ENCODE measurements at regions not wholly inside any gene's neighbourhood (a gene's known extent, or its start where the extent isn't known, plus 50 kb on each side); places are given as distances from the start of the nearest gene placed in this dataset.

DNA sequence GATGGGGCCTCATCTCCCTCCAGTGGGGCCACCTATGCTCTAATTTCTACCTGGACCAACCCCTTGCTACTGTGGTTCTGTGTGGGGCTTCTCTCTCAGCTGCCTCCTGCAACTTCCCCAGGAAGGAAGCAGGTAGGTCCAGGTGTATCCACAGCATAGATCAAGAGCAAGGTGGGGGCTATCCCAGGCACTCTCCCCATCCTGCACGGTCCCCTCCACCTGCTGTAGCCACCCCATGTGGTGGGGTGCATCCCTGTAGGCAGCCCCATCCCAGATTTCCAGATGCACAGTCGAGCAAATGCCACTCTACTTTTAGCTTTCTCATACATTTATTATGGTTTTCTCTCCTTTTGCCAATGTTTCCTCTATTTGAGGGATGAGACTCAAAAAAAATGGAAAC, 156.1 kb downstream of the FBXO15 start:
- TF ChIP-seq, protein P1, sequence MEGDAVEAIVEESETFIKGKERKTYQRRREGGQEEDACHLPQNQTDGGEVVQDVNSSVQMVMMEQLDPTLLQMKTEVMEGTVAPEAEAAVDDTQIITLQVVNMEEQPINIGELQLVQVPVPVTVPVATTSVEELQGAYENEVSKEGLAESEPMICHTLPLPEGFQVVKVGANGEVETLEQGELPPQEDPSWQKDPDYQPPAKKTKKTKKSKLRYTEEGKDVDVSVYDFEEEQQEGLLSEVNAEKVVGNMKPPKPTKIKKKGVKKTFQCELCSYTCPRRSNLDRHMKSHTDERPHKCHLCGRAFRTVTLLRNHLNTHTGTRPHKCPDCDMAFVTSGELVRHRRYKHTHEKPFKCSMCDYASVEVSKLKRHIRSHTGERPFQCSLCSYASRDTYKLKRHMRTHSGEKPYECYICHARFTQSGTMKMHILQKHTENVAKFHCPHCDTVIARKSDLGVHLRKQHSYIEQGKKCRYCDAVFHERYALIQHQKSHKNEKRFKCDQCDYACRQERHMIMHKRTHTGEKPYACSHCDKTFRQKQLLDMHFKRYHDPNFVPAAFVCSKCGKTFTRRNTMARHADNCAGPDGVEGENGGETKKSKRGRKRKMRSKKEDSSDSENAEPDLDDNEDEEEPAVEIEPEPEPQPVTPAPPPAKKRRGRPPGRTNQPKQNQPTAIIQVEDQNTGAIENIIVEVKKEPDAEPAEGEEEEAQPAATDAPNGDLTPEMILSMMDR (IDR thresholded peaks at IDR 0.05) = no peak
- no peaks in the 10 kb centered on the region for H3K27me3 Mint-ChIP-seq (ENCODE audit: low read depth in 2 of 2)
- Histone ChIP-seq H3K27ac (ENCODE audit: low read length) (no peak overlapping the region), H3K4me1 (ENCODE audit: control insufficient read depth, insufficient read depth, low read length) (no peaks in the 10 kb centered on the region), H3K9me3 (ENCODE audit: control insufficient read depth, insufficient read depth, low read length) (no peaks in the 10 kb centered on the region), H3K36me3 (ENCODE audit: control insufficient read depth, insufficient read depth, low read length) (no peaks in the 10 kb centered on the region), H3K4me3 (ENCODE audit: low read length) (no peak overlapping the region), H3K27me3 (ENCODE audit: control insufficient read depth, insufficient read depth, low read length) (no peaks in the 10 kb centered on the region)
- intact Hi-C loops (cut with micrococcal nuclease) = no loop called here
- no peak for ATAC-seq
- no peaks in the 10 kb centered on the region for H3K4me1 Mint-ChIP-seq
- DNase-seq = no peak
- WGBS (ENCODE audit: insufficient coverage) = 71% methylated on average over 2 of the region's 2 CpGs
- no peaks in the 10 kb centered on the region for H3K36me3 Mint-ChIP-seq
- no peak overlapping the region for H3K4me3 Mint-ChIP-seq
- H3K27ac Mint-ChIP-seq = no peak overlapping the region
- peaks cover 0 to 2% of the 10 kb centered on the region in 2 donors for H3K9me3 Mint-ChIP-seq

DNA sequence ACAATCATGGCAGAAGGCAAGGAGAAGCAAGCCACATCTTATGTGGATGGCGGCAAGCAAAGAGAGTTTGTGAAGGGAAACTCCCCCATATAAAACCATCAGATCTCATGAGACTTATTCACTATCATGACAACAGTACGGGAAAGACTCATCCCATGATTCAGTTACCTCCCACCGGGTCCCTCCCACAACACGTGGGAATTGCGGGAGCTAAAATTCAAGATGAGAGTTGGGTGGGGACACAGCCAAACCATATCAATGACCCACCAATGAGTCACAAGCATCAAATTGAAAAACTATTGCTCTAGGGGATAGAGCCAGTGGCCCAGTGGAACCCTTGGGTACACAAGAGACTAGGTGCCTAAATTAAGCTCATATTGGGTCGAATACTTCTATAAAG, 157.4 kb downstream of the FBXO15 start:
- no peak for DNase-seq
- intact Hi-C loops (cut with micrococcal nuclease) = no loop called here
- 84% methylated on average over 6 of the region's 6 CpGs for WGBS (ENCODE audit: insufficient coverage)
- Histone ChIP-seq H3K9me3 (ENCODE audit: control insufficient read depth, insufficient read depth, low read length) (no peaks in the 10 kb centered on the region), H3K36me3 (ENCODE audit: control insufficient read depth, insufficient read depth, low read length) (no peaks in the 10 kb centered on the region), H3K27ac (ENCODE audit: low read length) (no peak overlapping the region), H3K4me1 (ENCODE audit: control insufficient read depth, insufficient read depth, low read length) (no peaks in the 10 kb centered on the region), H3K4me3 (ENCODE audit: low read length) (no peak overlapping the region), H3K27me3 (ENCODE audit: control insufficient read depth, insufficient read depth, low read length) (no peaks in the 10 kb centered on the region)
- TF ChIP-seq, protein P1 (IDR thresholded peaks at IDR 0.05) = no peak
- H3K4me1 Mint-ChIP-seq = no peaks in the 10 kb centered on the region
- H3K4me3 Mint-ChIP-seq = no peak overlapping the region
- H3K27ac Mint-ChIP-seq = no peak overlapping the region
- H3K9me3 Mint-ChIP-seq = peaks cover 0 to 2% of the 10 kb centered on the region in 2 donors
- H3K27me3 Mint-ChIP-seq (ENCODE audit: low read depth in 2 of 2) = no peaks in the 10 kb centered on the region
- no peaks in the 10 kb centered on the region for H3K36me3 Mint-ChIP-seq
- no peak for ATAC-seq

DNA sequence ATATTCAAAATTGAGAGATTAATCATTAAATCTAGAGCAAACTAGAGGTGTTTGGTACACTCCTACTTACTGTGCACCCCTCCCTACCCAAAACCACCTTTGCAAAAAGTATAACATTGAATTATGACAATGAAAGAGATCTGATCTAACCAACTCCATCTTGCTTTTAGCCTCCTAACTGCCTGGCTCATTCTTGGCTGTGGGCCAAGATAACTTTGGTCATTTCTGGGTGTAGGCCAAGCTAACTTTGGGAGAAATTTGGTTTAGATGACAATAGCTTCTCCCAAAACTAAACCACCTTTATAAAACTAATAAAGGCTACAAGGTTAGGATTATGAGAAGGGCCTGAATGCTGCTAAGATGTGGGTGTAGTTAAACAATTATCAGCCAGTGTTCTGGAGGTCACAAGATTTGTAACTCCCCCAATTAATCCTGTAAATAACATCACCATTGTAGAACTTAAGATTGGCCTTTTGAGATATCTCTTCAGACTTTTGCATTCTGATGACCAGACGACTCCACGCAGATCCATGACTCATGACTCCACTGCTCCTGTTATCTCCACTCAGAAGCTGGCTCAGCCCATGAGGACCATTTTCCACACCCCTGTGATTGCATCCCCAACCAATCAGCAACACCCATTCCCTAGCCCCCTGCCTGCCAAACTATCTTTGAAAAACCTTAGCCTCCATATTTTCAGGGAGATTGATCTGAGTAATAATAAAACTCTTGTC, 160.2 kb downstream of the FBXO15 start:
- H3K4me3 ChIP-seq (ENCODE audit: low read length) = no peak overlapping the region
- whole genome bisulfite sequencing (ENCODE audit: insufficient coverage) = 96% methylated on average over 2 of the region's 2 CpGs
- peaks cover 0 to 2% of the 10 kb centered on the region in 2 donors for H3K9me3 Mint-ChIP-seq
- no peak for DNase-seq
- no peak overlapping the region for H3K4me3 Mint-ChIP-seq
- no peaks in the 10 kb centered on the region for H3K27me3 Mint-ChIP-seq (ENCODE audit: low read depth in 2 of 2)
- H3K4me1 Mint-ChIP-seq = no peaks in the 10 kb centered on the region
- H3K4me1 ChIP-seq (ENCODE audit: control insufficient read depth, insufficient read depth, low read length) = no peaks in the 10 kb centered on the region
- ATAC-seq = no peak
- H3K27ac Mint-ChIP-seq = no peak overlapping the region
- no peaks in the 10 kb centered on the region for H3K36me3 Mint-ChIP-seq
- H3K27ac ChIP-seq (ENCODE audit: low read length) = no peak overlapping the region
- H3K27me3 ChIP-seq (ENCODE audit: control insufficient read depth, insufficient read depth, low read length) = no peaks in the 10 kb centered on the region
- TF ChIP-seq, protein P1 (IDR thresholded peaks at IDR 0.05) = no peak
- intact Hi-C loops (cut with micrococcal nuclease) = no loop called here
- H3K36me3 ChIP-seq (ENCODE audit: control insufficient read depth, insufficient read depth, low read length) = no peaks in the 10 kb centered on the region
- H3K9me3 ChIP-seq (ENCODE audit: control insufficient read depth, insufficient read depth, low read length) = no peaks in the 10 kb centered on the region

DNA sequence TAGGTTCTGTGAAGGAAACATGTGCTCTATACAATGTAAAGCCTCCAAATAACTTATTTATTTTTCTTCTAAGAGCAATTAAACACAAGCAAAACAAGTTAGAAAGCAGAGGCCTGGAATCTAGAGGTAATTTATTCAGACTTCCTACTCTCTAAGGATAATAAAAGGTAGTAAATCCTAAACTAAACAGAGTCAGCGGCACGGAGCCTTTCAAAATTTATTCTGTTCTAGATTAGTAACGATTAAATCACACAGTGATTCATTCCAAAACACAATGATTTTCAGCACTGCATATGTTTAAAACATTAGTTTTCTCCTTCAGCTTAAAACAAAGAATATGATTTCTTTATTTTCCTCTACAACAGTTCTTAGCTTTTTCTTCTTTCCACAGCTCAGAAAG, 160.9 kb downstream of the FBXO15 start:
- Mint-ChIP-seq H3K9me3 (peaks cover 0 to 2% of the 10 kb centered on the region in 2 donors), H3K4me3 (no peak overlapping the region), H3K27me3 (ENCODE audit: low read depth in 2 of 2) (no peaks in the 10 kb centered on the region), H3K27ac (no peak overlapping the region), H3K4me1 (no peaks in the 10 kb centered on the region), H3K36me3 (no peaks in the 10 kb centered on the region)
- DNase-seq (no peak), ATAC-seq (no peak)
- Histone ChIP-seq H3K27me3 (ENCODE audit: control insufficient read depth, insufficient read depth, low read length) (no peaks in the 10 kb centered on the region), H3K4me3 (ENCODE audit: low read length) (no peak overlapping the region), H3K4me1 (ENCODE audit: control insufficient read depth, insufficient read depth, low read length) (no peaks in the 10 kb centered on the region), H3K36me3 (ENCODE audit: control insufficient read depth, insufficient read depth, low read length) (no peaks in the 10 kb centered on the region), H3K27ac (ENCODE audit: low read length) (no peak overlapping the region), H3K9me3 (ENCODE audit: control insufficient read depth, insufficient read depth, low read length) (no peaks in the 10 kb centered on the region)
- WGBS (ENCODE audit: insufficient coverage) = 81% methylated on average over 3 of the region's 3 CpGs
- TF ChIP-seq, protein P1 (IDR thresholded peaks at IDR 0.05) = no peak
- intact Hi-C loops (cut with micrococcal nuclease) = no loop called here
